Activated T-cell treated with anti-CD3 and anti-CD28 coated beads, Interleukin-2, amount 50 U/mL, for 4 hours (primary cell): ENCODE measurements at regions not wholly inside any gene's neighbourhood (a gene's known extent, or its start where the extent isn't known, plus 50 kb on each side); places are given as distances from the start of the nearest gene placed in this dataset.

Experiments
- ATAC-seq, 2 donors: fragments of 200-7000 bp; cut with Tn5 transposase; one replicate each; pipeline ENCODE4 v1.10.0; 2021
- DNase-seq: peaks from one replicate; pipeline ENCODE4 v3.0.0-alpha.2; 2020
- H3K27me3 Mint-ChIP-seq: one replicate; pipeline ENCODE4 v1.8.0; 2021; ENCODE audit warnings: low read depth, mixed read lengths
- H3K36me3 Mint-ChIP-seq: one replicate; pipeline ENCODE4 v1.8.0; 2022; ENCODE audit warnings: mixed read lengths; ENCODE audit not compliant: insufficient read depth
- H3K4me1 Mint-ChIP-seq: one replicate; pipeline ENCODE4 v1.8.0; 2021; ENCODE audit warnings: low read depth, mixed read lengths
- H3K4me3 Mint-ChIP-seq: one replicate; pipeline ENCODE4 v1.8.0; 2021; ENCODE audit warnings: mild to moderate bottlenecking, moderate library complexity, mixed read lengths
- H3K9me3 Mint-ChIP-seq: one replicate; pipeline ENCODE4 v1.8.0; 2021; ENCODE audit warnings: mixed read lengths

DNA sequence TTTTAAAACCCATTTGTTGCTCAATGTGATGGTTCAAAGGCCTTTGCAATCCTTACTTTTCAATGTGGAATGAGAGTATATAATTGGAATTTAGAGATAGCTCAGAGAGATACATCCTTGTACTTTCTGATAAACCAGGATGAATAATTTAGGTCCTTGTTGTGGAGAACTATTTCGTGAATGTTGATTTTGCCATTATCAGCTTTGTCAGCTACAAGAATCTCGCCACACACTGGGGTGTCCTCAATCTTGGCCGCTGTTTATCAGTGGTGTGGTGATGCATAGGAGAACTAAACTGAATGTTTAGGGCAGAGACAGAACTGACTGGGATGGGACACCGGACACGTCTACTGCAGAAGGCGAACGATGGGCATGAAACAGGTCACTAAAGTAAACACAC lies 111.2 kb upstream of the SLC35B3 start:
- Mint-ChIP-seq H3K36me3 (no peaks in the 10 kb centered on the region), H3K4me3 (no peak overlapping the region), H3K4me1 (no peaks in the 10 kb centered on the region), H3K9me3 (peaks cover 9% of the 10 kb centered on the region), H3K27me3 (no peaks in the 10 kb centered on the region)
- DNase-seq (no peak), ATAC-seq (no peak)

DNA sequence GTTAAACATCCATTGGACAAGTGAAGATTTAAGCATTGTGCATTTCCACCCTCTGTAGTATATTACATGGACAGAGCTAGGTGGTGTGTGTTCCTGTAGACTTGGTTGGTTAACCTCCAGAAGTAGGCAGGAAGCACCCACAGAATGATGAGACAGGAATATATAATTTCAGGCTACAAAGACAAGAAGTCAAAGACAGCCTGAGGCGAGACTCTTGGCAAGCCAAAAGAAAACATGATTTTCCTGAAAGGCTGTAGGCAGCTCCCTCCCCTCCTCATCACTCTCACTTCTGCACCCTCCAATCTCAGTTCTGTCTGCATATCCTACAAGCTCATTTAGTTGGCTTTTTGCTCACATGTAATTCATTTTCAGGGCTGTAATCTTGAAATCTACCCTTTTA lies 110.0 kb upstream of the SLC35B3 start:
- Mint-ChIP-seq H3K4me3 (no peak overlapping the region), H3K4me1 (no peaks in the 10 kb centered on the region), H3K27me3 (no peaks in the 10 kb centered on the region), H3K9me3 (peaks cover 15% of the 10 kb centered on the region), H3K36me3 (no peaks in the 10 kb centered on the region)
- no peak for ATAC-seq
- no peak for DNase-seq

- peaks cover 30% of the 10 kb centered on the region for H3K9me3 Mint-ChIP-seq
- no peaks in the 10 kb centered on the region for H3K36me3 Mint-ChIP-seq
- ATAC-seq: no peak
- H3K4me3 Mint-ChIP-seq: no peak overlapping the region
- H3K27me3 Mint-ChIP-seq: no peaks in the 10 kb centered on the region
- no peak for DNase-seq
- H3K4me1 Mint-ChIP-seq: no peaks in the 10 kb centered on the region
Observed at GRCh38 chr6:8543714-8544113, 108.4 kb upstream of the SLC35B3 start.

DNA sequence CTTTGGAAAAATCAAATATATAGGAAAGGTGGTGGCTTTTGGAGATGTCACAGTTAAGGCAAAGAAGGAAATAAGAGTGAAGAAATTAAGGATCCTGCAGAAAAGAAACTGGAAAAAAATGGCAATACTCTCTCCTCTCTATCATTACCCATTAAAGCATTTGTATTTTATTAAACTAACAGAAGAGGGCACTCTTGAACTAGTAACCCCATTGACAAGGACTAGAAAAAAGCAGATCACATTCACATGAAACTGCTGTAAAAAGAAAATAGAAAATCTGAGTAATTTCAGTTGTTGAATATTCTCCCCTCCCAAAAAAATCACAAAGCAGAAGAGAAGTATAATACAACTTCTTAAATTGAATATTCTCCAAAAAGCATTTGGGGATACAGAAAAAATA lies 104.1 kb upstream of the SLC35B3 start:
- Mint-ChIP-seq H3K9me3 (peaks cover 27% of the 10 kb centered on the region), H3K4me3 (no peak overlapping the region), H3K4me1 (no peaks in the 10 kb centered on the region), H3K36me3 (no peaks in the 10 kb centered on the region), H3K27me3 (no peaks in the 10 kb centered on the region)
- ATAC-seq (no peak), DNase-seq (no peak)

DNA sequence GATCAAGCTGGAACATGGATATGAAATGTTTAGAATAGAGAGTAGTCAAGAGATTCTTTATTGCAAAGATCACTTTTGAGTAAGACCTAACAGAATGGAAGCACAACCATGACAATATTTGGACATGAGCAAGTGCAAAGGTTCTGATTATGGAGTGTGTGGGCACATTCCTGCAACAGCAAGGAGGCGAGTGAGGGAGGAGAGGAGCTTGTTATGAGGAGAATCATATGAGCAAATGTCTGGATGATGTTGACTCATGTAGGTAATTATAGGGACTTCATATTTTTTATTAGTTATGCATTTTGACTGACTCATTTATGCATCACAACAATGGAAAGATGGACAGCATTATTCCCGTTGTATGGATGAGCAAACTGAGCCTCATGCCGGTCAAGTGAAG lies 100.8 kb upstream of the SLC35B3 start:
- Mint-ChIP-seq H3K4me3 (no peak overlapping the region), H3K9me3 (peaks cover 21% of the 10 kb centered on the region), H3K4me1 (no peaks in the 10 kb centered on the region), H3K36me3 (no peaks in the 10 kb centered on the region), H3K27me3 (no peaks in the 10 kb centered on the region)
- DNase-seq (no peak), ATAC-seq (no peak)

GRCh38 chr6:8535519-8535918 lies 100.2 kb upstream of the SLC35B3 start:
- DNase-seq (no peak), ATAC-seq (no peak)
- Mint-ChIP-seq H3K27me3 (no peaks in the 10 kb centered on the region), H3K36me3 (no peaks in the 10 kb centered on the region), H3K4me1 (no peaks in the 10 kb centered on the region), H3K9me3 (peaks cover 16% of the 10 kb centered on the region), H3K4me3 (no peak overlapping the region)

GRCh38 chr6:8530785-8531435 lies 95.6 kb upstream of the SLC35B3 start:
- Mint-ChIP-seq H3K4me3 (no peak overlapping the region), H3K9me3 (no peaks in the 10 kb centered on the region), H3K4me1 (no peaks in the 10 kb centered on the region), H3K27me3 (no peaks in the 10 kb centered on the region), H3K36me3 (no peaks in the 10 kb centered on the region)
- DNase-seq (no peak), ATAC-seq (no peak)

GRCh38 chr6:8529250-8529649 lies 93.9 kb upstream of the SLC35B3 start:
- ATAC-seq (no peak), DNase-seq (no peak)
- H3K9me3 Mint-ChIP-seq: no peaks in the 10 kb centered on the region
- no peaks in the 10 kb centered on the region for H3K27me3 Mint-ChIP-seq
- H3K4me3 Mint-ChIP-seq: no peak overlapping the region
- H3K36me3 Mint-ChIP-seq: no peaks in the 10 kb centered on the region
- no peaks in the 10 kb centered on the region for H3K4me1 Mint-ChIP-seq

GRCh38 chr6:8527818-8528217 lies 92.5 kb upstream of the SLC35B3 start:
- no peaks in the 10 kb centered on the region for H3K27me3 Mint-ChIP-seq
- no peak for DNase-seq
- no peak for ATAC-seq
- H3K36me3 Mint-ChIP-seq: no peaks in the 10 kb centered on the region
- no peaks in the 10 kb centered on the region for H3K9me3 Mint-ChIP-seq
- H3K4me1 Mint-ChIP-seq: no peaks in the 10 kb centered on the region
- H3K4me3 Mint-ChIP-seq: no peak overlapping the region

- Mint-ChIP-seq H3K9me3 (peaks cover 3% of the 10 kb centered on the region), H3K36me3 (no peaks in the 10 kb centered on the region), H3K4me3 (no peak overlapping the region), H3K27me3 (no peaks in the 10 kb centered on the region), H3K4me1 (no peaks in the 10 kb centered on the region)
- ATAC-seq (no peak), DNase-seq (no peak)
Observed at GRCh38 chr6:8526624-8527023, 91.3 kb upstream of the SLC35B3 start.

DNA sequence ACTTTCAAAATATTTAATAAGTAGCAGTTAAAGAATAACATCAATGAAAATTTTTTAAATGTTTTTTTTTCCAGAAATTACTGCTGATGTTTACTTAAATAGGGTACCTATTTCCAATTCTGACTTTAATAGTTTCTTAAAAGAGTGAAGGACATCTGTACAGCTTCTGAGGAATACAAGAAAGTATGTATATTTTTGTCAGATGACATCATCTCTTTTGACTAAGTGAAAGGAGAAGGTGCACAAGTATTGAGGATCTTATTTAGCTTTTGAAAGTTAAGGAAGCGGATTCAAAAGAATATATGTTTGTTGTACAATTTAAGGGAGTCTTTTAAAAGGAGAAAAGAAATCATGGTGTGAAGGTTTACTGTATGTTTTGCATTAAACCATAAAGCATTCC lies 90.0 kb upstream of the SLC35B3 start:
- DNase-seq: no peak
- Mint-ChIP-seq H3K4me1 (no peaks in the 10 kb centered on the region), H3K4me3 (no peak overlapping the region), H3K27me3 (no peaks in the 10 kb centered on the region), H3K36me3 (no peaks in the 10 kb centered on the region), H3K9me3 (peaks cover 8% of the 10 kb centered on the region)
- no peak for ATAC-seq

- Mint-ChIP-seq H3K4me3 (no peak overlapping the region), H3K4me1 (no peaks in the 10 kb centered on the region), H3K9me3 (no peaks in the 10 kb centered on the region), H3K27me3 (no peaks in the 10 kb centered on the region), H3K36me3 (no peaks in the 10 kb centered on the region)
- no peak for ATAC-seq
- no peak for DNase-seq
Observed at GRCh38 chr6:8513174-8513573, 77.8 kb upstream of the SLC35B3 start.

- no peak overlapping the region for H3K4me3 Mint-ChIP-seq
- H3K27me3 Mint-ChIP-seq: no peaks in the 10 kb centered on the region
- H3K9me3 Mint-ChIP-seq: peaks cover 4% of the 10 kb centered on the region
- no peaks in the 10 kb centered on the region for H3K4me1 Mint-ChIP-seq
- DNase-seq: no peak
- no peak for ATAC-seq
- no peaks in the 10 kb centered on the region for H3K36me3 Mint-ChIP-seq
Observed at GRCh38 chr6:8507286-8507685, 71.9 kb upstream of the SLC35B3 start.

DNA sequence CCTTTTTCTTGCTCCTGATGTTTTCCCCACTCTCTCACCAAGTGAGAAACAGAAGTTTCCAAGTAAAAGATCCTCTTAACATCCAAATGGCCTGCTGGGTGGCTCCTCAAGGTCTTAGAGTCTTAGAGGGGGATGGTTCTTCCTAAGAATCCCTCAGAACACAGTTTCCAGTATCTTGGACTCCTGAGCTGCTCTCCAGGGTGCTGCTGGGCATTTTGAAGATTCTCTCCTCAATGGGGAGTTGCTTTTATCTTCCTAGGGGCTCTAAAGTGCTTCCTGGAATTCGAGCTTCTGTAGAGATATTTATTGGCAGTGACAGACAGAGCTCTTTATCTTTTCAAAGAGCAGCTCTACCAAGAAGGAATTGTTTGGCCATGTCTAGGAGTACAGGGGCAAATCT lies 70.8 kb upstream of the SLC35B3 start:
- ATAC-seq (no peak), DNase-seq (no peak)
- H3K4me3 Mint-ChIP-seq: no peak overlapping the region
- H3K9me3 Mint-ChIP-seq: peaks cover 4% of the 10 kb centered on the region
- no peaks in the 10 kb centered on the region for H3K36me3 Mint-ChIP-seq
- no peaks in the 10 kb centered on the region for H3K27me3 Mint-ChIP-seq
- H3K4me1 Mint-ChIP-seq: no peaks in the 10 kb centered on the region

DNA sequence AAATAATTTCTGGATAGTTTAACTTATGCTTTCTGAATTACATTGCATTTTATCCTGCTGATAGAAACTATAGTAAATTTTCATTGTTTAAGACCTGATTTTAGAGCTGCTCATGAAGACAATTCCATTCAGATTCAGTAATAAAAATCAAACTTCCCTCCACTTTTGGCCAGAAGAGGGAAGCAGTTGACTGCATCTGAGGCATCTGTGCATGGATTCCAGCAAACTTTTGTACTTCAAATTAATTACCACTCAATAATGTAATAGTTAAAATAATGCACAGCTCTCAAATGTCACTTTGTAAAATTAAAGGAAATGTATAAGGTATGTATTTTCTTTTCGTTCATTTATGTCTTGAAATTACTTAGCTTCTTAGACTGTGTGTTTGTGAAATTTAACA lies 64.2 kb upstream of the SLC35B3 start:
- no peak for ATAC-seq
- H3K4me1 Mint-ChIP-seq: no peaks in the 10 kb centered on the region

DNA sequence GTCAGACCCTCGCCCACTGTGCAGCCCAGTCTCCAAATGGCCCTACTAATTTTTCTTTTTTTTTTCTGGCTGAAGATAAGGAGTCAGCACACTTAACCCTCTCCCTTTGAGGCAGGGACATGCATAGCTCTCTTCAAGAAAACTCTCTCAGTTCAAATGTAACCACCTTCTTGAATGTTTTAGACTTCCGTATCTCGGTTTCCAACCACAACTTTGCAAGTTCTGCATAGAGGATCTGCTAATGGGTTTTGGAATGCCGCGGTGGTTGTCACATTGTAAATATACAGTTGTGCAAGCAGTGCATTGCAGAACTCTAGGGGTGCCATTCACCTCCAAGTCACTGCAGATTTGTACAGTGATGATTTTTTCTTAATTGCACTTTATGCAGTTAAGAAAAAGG lies 59.4 kb upstream of the SLC35B3 start:
- Mint-ChIP-seq H3K27me3 (no peaks in the 10 kb centered on the region), H3K4me1 (no peaks in the 10 kb centered on the region), H3K9me3 (peaks cover 18% of the 10 kb centered on the region), H3K4me3 (no peak overlapping the region), H3K36me3 (no peaks in the 10 kb centered on the region)
- ATAC-seq: no peak
- DNase-seq: no peak

More for the DNA sequence above, 64.2 kb upstream of the SLC35B3 start:
- no peak overlapping the region for H3K4me3 Mint-ChIP-seq
- DNase-seq: no peak
- peaks cover 18% of the 10 kb centered on the region for H3K9me3 Mint-ChIP-seq
- no peaks in the 10 kb centered on the region for H3K27me3 Mint-ChIP-seq
- no peaks in the 10 kb centered on the region for H3K36me3 Mint-ChIP-seq
